ENCODE measurements at regions not wholly inside any gene's neighbourhood (a gene's known extent, or its start where the extent isn't known, plus 50 kb on each side); places are given as distances from the start of the nearest gene placed in this dataset.

DNA sequence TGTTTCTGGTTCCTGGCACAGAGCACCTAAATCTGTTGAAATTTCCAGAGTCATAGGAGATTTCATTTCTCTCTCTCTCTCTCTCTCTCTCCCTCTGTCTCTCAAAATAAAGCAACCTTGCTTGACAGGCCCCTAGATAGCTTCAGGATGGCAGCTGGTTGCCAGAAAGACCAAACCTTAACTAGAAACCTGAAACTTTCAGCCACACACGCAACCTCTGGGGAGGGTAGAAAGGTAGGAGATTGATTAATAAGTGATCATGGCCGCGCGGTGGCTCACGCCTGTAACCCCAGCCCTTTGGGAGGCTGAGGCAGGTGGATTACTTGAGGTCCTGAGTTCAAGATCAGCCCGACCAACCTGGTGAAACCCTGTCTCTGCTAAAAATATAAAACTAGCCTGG, 1885.4 kb upstream of the CELF4 start:
- 93% methylated on average over 6 of the region's 6 CpGs; no CpG with 5 or more reads in 1 of the 2 experiments for WGBS, 2 experiments (ENCODE audit: extremely low coverage in 1 of 2, insufficient coverage in 1 of 2, insufficient read length in 1 of 2, insufficient replicate concordance in 2 of 2, low coverage in 1 of 2, low lambda C conversion rate in 2 of 2, missing lambda C conversion rate in 1 of 2)
- Histone ChIP-seq H3K56ac (replicated peaks; ENCODE audit: insufficient read length, low read depth, low read length) (no peak overlapping the region), H3K79me2 (ENCODE audit: control insufficient read depth in 1 of 2, insufficient read depth in 2 of 2, low read length in 2 of 2) (no peaks in the 10 kb centered on the region), H2BK12ac (ENCODE audit: low read depth, low read length) (no peak overlapping the region), H2BK120ac (replicated peaks; ENCODE audit: low read depth, low read length) (no peak overlapping the region), H3K23ac (ENCODE audit: insufficient read length) (no peak overlapping the region), H3K14ac (ENCODE audit: insufficient read length) (no peak overlapping the region), H3K4me3 (ENCODE audit: extremely low read depth in 1 of 4, insufficient read depth in 2 of 4, low read depth in 3 of 4, low read length in 4 of 4) (no peak overlapping the region), H3K4me1 (replicated peaks in 1 of 4; ENCODE audit: control insufficient read depth in 3 of 4, insufficient read depth in 4 of 4, low read length in 3 of 4) (no peaks in the 10 kb centered on the region), H3K4ac (replicated peaks; ENCODE audit: insufficient read length, low read depth, low read length) (no peak overlapping the region), H3K9me3 (ENCODE audit: insufficient read depth in 2 of 2, low read depth in 1 of 2, low read length in 1 of 2) (no peaks in the 10 kb centered on the region), H3K36me3 (ENCODE audit: control insufficient read depth in 2 of 4, insufficient read depth in 4 of 4, low read length in 3 of 4) (no peaks in the 10 kb centered on the region), H2AK5ac (ENCODE audit: low read depth, low read length) (no peak overlapping the region), H2BK5ac (ENCODE audit: low read depth, low read length) (no peak overlapping the region), H3K27me3 (replicated peaks in 1 of 4; ENCODE audit: control insufficient read depth in 3 of 4, extremely low read depth in 1 of 4, insufficient read depth in 3 of 4, low read length in 3 of 4) (no peaks in the 10 kb centered on the region), H4K5ac (ENCODE audit: insufficient read length, low read depth, low read length) (no peak overlapping the region), H3K9ac (replicated peaks in 1 of 4; ENCODE audit: extremely low read depth in 1 of 4, low read depth in 3 of 4, low read length in 3 of 4) (no peak overlapping the region), H4K20me1 (replicated peaks in 1 of 2; ENCODE audit: control insufficient read depth in 1 of 2, insufficient read depth in 2 of 2, low read length in 2 of 2) (no peaks in the 10 kb centered on the region), H3K18ac (ENCODE audit: extremely low read depth, low read length) (no peak overlapping the region), H4K8ac (ENCODE audit: extremely low read depth, insufficient read depth, low read length) (no peak overlapping the region), H4K91ac (replicated peaks; ENCODE audit: insufficient read length, low read length) (no peak overlapping the region), H2AFZ (ENCODE audit: low read length) (no peak overlapping the region), H3K79me1 (ENCODE audit: low read depth, low read length) (no peaks in the 10 kb centered on the region), H2BK15ac (ENCODE audit: low read length) (no peak overlapping the region), H2BK20ac (ENCODE audit: low read length) (no peak overlapping the region), H3K27ac (ENCODE audit: low read depth, low read length) (no peak overlapping the region), H3K4me2 (ENCODE audit: insufficient read depth in 1 of 2, low read depth in 2 of 2, low read length in 2 of 2) (no peak overlapping the region), H3K23me2 (ENCODE audit: low read depth, low read length) (no peaks in the 10 kb centered on the region)
- ChIA-PET CTCF (ENCODE audit: partially characterized antibody) (interaction anchor here (0.6 to 0.8 kb wide), 2 partner anchors 21 to 449 kb away, joined by 3 read pairs; no protein-coding TSS in a partner anchor), POLR2A (ENCODE audit: partially characterized antibody) (no interaction called here)
- FAIRE-seq (no peak), DNase-seq (ENCODE audit: low read depth in 1 of 2, low spot score in 2 of 2) (no peak)
- no peak for TF ChIP-seq CBX5 (IDR thresholded peaks at IDR 0.05; ENCODE audit: low read depth, low read length)
- no peak for TF ChIP-seq CTCF (IDR thresholded peaks at IDR 0.05; ENCODE audit: control extremely low read depth in 1 of 3, insufficient read depth in 1 of 3, low read depth in 1 of 3, low read length in 3 of 3)
- TF ChIP-seq EZH2 (IDR thresholded peaks at IDR 0.05; ENCODE audit: low read depth, low read length, severe bottlenecking) = no peak
- no peak for TF ChIP-seq HDAC6 (IDR thresholded peaks at IDR 0.05; ENCODE audit: low read depth, low read length)
- no peak for TF ChIP-seq SIX5 (IDR thresholded peaks at IDR 0.05; ENCODE audit: low read depth, low read length)
- no peak for TF ChIP-seq KDM4A (IDR thresholded peaks at IDR 0.05; ENCODE audit: low read depth, low read length, severe bottlenecking)
- TF ChIP-seq BACH1 (IDR thresholded peaks at IDR 0.05; ENCODE audit: low read length) = no peak
- no peak for TF ChIP-seq CBX8 (IDR thresholded peaks at IDR 0.05; ENCODE audit: borderline replicate concordance, low read depth, low read length)
- TF ChIP-seq EGR1 (IDR thresholded peaks at IDR 0.05; ENCODE audit: borderline replicate concordance, low read depth, low read length) = no peak

Data from H1 (cell line).